Glomerular visceral epithelial cell (primary cell): ENCODE measurements at regions not wholly inside any gene's neighbourhood (a gene's known extent, or its start where the extent isn't known, plus 50 kb on each side); places are given as distances from the start of the nearest gene placed in this dataset.

Experiments
- DNase-seq: peaks from one replicate; pipeline ENCODE4 v3.0.0-alpha.2; 2016; ENCODE audit errors: extremely low spot score

DNA sequence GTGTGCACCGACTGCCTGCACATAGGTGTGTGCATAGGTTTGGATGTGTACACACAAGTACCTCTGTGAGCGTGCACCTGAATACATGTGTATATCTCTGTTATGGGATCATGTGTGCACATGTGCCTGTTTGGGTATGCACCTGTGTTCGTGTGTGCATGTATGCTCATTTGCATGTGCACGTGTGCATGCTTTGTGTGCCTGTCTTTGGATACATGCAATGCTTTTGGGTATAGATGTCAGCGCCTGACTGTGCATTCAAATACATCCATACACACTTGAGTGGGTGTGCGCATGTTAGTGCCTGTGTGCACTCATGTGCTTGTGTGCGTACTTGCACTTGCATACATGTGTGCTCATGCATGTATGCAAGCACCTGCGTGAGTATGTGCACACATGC, 258.1 kb downstream of the IRX2 start:
- DNase-seq, result no peak

DNA sequence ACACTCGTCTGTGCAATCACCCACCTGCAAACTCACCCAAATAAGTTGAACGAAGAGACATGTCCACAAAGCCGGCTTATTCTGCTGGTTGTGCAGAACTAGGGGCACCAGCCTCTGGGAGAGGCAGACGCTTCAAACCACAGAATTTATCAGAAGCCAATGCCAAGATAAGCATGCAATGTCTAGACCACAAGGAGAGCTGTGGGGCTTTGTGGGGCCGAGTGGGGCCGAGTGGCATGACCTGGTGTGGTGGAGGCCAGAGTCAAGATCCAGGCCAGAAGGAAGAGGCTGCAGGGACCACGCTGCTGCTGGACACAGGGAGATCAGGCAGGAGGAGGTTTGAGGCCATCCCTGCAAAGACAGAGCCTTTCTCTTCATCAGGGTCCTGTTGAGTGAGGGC, 259.0 kb downstream of the IRX2 start:
- no peak for DNase-seq

DNA sequence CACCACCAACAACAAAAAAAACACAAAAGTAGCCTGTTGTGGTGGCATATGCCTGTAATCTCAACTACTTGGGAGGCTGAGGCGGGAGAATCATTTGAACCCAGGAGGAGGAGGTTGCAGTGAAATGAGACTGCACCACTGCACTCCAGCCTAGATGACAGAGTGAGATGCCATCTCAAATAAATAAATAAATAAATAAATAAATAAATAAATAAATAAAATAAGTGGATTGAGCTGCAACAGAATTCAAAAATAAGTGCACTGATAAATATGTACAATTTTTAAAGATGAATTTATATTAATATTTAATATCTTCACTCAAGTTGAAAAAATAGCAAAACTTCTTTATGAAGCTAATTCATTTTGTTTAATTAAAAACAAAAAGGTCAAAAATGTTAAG, 259.6 kb downstream of the IRX2 start:
- DNase-seq, result no peak

DNA sequence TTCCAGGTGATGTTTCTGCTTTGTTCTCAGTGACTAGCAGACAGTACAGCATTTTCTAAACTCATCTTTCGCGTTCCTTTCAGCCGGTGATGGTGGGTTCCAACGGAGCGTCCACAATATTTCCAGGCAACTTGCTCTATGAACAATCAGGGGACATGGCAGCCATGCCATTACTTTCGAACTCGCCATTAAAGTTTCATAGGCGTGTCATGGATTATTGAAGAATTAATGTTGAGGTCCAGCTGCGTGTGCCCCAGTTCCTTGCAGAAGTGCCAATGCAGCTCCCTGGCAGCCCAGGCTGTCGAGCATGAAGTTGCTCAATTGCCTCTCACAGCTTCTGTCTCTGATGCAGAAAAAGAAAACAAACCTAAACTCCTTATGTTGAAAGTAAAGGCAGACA, 262.2 kb downstream of the IRX2 start:
- DNase-seq, result no peak

DNA sequence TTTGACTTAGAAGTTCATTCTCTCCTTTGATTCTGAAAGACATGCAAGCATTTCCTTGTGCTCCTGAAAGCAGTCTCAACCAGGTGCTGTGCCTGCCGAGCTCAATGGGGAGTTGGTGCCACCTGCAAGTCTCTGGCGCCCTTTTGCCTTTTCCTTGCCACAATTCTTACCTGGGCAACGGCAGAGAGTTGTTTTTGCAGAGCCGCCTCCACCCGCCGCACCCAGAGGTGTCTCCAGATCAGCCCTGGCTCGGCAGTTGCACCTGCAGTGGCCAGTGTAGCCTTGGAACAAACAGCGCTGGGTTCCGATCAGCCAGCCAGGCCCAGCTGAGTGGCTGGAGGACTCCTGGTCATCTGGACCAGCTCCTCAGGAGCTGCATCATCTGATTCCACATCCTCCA, 262.9 kb downstream of the IRX2 start:
- no peak for DNase-seq

DNA sequence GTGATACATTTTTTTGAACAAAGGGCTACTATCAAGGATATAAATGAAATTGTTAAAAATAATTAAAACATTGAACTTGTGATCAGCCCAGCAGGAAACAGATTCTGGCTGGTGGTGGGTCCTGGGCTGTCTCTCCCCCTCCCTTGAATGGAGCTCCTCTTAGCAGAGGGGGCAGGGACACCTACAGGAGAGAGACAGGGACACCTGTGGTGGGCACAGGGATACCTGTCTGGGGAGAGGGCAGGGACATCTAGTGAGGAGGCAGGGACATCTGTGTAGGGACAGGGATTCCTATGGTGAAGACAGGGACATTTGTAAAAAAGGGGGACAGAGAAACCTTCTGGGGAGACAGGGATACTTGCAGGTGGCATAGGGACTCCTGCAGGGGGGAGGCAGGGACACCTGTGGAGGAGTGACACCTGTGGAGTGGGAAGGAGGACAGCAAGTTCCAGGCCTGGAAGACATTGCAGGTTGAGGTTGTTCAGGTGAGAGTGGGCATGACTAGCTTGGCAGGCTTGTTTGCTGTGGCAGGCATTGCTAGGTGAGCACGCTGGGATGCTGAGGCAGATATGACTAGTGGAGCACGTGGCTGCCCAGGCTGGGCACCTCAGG, 264.2 kb downstream of the IRX2 start:
- no peak for DNase-seq

DNA sequence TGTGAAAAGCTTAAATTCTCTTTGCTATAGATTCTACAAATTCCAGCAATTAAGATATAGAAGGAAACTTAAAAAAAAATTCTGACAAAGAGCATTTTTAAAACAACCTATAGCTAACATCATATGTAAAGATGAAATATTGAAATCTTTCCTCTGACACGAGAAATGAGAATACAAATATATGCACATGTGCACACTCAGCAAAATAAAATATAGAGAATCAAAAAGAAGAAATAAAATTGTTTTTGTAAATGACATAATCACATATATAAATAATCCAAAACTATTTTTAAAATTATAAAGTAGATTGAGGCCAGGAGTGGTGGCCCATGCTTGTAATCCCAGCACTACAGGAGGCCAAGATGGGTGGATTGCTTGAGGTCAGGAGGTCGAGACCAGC, 265.1 kb downstream of the IRX2 start:
- no peak for DNase-seq

DNA sequence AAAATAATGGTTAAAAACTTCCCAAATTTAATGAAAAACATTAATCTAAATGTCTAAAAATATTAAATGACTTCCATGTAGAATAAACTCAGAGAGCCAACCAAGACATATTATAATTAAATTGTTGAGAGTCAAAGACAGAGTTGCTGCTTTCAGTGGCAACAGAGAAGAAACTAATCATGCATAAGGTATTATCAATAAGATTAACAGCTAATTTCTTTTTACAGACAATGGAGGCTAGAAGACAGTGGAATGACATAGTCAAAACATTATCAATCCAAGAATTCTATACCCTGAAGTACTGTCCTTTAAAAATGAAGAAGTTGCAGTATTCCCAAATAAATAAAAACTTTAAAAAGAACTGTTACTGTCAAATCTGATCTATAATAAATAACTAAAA, 268.7 kb downstream of the IRX2 start:
- DNase-seq, result no peak

DNA sequence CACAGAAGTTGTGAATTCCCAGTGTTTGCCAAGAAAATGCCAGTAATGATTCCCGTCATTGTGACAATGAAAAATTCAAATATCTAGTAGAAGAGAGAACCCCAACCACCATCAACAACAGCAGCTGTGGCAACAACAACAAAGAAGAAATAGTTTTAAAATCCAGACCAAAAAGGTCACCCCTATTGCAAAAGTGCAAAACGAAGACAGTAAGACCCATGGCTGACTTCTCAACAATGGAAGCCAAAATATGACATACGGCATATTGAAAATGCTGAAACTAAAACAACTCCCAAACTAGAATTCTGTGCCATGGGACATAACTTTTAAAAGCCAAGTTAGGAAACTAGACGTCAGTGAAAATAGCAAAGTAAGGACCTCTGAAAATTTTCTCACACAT, 270.6 kb downstream of the IRX2 start:
- DNase-seq, result no peak

DNA sequence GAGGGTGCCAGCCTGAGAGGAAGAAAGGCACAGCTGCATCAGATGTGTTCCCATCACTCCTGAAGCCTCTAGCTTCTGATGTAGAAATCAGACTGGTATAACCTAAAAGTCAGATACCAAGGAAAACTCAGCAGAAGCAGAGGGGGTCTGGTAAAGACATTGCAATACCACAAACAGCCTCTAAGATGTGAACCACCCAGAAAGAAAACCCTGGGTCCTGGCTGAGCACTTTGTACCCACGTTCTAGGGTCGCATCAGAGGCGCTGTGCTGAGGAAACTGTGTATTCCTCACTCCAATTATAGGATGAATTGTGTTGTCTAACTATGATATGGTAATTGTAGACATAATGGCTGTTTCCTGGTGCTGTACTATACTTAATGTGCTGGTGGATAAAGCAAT, 275.6 kb downstream of the IRX2 start:
- DNase-seq, result no peak

DNA sequence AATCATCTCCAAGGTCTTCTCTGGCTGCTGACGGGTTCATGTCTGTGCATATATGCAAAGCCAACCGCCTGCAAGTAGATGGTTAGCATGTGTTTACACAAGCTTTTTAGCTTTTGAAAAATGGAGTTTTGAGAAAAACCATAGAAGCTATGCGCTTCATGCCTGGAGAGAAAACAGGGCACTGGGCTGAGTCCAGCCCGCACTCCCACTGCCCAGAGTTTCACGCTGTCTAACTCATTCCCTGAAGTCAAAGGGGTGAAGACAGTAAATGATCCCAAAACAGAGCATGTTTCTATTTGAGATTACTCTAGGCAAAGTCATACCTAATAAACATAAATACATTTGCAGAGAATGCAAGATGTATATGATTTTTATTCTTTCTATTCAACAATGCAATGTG, 278.8 kb downstream of the IRX2 start:
- DNase-seq, result no peak

DNA sequence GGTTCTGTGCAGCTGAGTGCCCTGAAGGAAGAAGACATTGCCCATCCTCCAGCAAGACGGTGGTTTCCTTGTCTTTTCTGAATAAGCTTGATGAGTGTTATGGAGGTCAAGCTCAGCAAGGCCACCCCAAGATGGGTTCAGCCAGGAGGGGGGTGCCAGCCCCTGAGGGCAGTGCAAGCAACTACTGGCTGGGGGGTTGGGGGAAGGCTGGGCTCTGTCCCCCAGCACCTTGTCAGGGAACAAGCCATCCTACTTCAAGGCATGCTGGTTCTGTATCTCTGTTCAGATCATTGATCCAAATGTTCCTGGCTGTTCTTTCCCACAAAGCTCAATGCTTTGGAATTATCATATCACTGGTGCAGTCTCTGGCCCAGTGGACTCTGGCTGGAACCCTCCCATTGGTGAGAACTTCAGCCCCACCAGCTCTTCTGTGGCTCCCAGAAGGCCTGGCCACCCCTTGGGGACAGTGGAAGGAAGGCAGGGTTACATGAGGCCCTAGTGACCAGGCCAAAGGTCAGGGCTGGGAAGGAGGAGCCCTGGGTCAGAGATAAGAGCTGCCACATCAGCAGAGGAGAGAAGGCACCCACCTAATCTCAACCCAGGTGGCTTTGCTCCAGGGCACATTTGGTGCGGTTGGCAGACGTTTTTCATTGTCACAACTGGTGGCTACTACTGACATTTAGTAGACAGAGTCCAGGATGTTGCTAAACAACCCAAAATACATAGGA, 280.2 kb downstream of the IRX2 start:
- no peak for DNase-seq

DNA sequence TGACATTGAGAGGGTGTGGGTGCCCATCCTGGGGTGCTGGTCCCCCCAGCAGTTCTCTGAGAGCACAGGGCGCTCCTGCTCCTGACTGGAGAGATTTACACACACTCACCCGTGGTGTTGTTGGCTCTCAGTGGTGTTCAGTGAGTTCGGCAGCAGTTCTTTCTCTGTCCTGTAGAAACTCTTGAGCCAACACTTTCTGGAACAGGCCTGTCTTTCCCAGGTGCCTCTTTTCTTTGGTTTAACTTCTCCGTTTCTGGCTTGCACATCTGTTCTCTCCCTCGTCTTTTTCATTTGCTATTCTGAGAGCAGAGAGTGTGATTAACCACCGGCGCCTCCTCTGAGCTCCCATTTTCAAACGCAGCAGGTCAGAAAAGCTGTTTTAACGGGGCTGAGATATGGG, 284.5 kb downstream of the IRX2 start:
- DNase-seq, result no peak

DNA sequence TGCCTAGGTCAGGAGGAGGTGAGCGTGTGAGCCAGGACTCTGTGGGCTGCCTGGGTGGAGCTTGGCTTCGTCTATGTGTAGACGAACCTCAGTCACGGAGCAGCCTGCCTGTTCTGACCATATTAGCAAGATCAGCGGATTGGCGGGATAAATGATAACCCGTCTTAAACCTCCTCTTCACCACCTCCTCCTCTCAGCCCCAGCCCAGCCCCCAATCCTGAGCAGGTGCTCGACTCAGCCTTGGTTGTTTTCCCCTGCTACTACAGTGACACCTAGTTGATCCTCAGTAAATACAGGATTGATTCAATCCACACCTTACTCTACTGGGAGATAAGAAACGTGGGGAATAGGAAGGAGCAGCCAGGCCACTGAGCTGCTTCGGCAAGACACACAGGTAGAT, 286.1 kb downstream of the IRX2 start:
- no peak for DNase-seq

DNA sequence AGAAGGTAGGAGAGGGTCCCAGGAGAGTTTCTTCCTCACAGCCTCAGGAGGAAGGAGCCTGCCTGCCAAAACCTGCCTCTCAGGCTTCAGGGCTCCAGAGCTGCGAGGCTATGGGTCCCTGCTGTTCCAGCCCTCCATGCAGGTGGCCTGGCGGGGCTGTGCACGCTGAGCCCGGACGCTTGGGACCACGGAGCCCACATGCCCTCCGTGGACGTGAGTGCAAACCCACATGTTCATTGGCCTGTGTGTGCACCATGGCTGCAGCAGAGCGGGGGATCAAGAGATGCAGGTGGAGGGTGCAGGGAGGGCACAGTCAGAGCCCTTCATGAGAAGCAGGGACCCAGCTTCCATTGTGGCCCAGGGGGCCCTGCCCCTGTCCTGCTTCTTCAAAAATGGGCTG, 287.3 kb downstream of the IRX2 start:
- DNase-seq, result no peak

DNA sequence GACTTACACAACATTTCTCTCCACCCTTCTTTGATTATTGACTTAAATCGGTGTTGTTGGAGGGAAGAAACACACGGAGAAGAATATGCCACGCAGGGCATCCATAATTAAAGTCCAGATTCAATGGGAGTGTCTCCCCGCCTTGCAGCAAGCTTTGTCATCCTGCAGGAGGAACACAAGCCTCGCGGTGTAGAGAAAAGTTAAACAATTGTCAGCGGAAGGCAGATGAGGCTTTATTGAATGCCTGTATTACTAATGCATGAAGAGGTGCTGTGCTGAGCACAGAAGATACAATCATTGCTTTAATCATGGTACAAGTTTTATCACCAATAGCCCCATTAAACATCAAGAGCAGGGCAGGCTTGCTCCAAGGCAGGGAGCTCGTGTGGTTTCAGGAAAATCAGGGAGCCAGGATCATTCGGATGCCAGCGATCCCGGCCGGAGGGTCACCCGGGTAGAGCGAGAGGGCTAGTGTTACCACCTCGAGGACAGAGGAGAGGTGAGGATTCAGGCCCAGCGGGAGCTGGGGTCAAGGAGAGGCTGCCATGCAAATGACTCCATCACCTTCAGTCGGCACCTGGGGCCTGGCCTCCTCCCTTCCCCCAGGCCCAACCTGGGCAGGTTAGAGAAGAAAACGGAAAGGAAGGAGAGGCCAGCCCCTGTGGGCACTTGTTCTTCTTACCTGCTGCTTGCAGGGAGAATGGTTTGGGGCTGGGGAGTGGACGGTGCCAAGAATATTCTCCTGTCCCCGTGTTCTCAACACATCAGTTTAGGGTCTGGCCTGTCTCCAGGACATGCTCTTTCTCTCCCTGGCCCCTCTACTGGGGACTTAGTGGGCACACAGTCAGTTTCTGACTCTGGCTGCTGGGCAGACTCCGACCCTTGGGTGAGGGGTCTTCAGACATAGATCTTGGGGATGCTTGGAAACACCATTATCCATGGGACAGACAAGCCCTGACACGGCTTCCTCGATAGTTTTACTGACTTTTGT, 289.5 kb downstream of the IRX2 start:
- DNase-seq, result no peak

DNA sequence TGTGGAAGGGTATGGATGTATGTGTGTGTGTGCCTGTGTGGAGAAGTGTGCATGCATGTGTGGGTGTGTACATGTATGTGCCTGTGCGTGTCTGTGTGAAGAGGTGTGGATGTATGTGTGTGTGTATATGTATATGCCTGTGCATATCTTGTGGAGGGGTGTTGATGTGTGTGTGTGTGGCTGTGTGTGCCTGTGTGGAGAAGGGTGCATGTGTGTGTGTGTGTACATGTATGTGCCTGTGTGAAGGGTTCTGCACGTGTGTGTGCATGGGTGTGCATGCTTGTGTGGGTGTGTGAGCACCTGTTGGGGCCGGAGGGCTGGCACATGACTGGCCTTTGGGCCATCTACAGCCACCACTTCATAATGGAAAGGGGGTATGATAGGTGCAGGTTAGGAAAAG, 291.4 kb downstream of the IRX2 start:
- DNase-seq, result no peak

DNA sequence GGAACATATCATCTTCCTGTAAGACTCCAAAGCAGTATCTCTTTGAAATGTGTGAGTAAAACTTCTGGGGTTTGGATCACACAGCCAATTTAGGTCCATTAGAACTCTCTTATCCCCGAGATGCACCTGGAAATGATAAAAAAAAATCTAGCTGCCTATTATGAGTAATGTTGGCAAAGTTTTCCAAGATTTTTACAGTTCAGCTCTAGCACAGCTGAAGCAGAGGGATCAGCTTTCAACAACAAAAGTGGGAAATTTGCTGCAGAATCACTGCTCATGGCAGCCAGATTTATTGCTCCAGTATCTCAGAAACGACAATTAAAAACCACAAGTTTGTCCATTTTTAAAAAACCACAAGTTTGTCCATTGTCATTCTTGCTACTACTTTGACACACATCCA, 292.2 kb downstream of the IRX2 start:
- no peak for DNase-seq

DNA sequence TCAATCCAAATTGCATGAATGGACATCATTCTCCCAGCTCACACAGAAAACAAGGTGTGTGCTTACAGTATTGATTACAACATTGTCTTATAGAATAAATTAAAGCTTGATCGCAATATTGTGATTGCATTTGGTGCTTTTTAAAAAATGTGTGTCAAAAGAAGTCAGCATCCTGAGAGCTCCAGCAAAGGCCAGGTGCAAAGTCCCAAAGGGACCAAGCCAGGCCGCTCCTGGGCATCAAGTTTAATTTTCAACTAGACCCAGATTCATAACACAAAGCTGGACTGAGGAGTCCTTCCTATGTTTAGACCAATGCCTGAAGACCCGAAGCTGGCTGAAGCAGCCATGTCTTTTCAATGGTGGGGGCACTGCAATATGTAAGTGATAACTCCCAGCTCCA, 295.6 kb downstream of the IRX2 start:
- no peak for DNase-seq

DNA sequence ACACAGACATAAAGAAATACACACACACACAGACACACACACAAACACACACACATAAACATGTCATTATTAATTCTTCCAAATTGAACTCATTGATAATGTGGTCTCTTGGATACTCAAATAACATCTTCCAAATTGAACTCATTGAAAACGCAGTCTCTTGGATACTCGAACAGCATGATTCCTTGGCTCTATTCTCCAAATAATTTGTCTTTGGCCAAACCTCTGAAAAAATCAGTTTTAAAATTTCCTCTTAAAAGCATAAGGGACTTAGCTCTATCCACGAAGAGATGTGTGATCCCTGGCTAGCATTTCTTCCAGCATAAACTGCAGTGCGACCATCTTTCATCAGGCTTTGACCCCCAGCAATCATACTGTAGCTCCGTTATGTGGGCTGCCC, 296.6 kb downstream of the IRX2 start:
- DNase-seq, result no peak

DNA sequence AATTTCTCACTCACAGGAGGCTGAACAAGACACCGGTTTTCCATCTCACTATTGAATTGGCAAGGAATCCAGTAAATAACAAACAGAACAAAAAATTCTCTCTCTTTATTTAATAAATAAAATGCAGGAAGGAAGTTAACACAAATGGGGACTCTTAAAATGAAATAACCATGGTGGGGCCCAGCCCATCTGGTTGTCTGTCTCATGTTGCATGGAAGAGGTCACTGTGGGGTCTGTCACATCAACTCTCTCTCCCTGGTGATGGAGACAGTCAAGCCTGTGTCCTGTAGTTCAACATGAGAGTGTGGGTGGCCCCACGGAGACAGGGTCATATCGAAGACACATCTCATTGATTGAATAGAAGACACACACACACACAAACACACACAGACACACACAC, 297.7 kb downstream of the IRX2 start:
- DNase-seq, result no peak

DNA sequence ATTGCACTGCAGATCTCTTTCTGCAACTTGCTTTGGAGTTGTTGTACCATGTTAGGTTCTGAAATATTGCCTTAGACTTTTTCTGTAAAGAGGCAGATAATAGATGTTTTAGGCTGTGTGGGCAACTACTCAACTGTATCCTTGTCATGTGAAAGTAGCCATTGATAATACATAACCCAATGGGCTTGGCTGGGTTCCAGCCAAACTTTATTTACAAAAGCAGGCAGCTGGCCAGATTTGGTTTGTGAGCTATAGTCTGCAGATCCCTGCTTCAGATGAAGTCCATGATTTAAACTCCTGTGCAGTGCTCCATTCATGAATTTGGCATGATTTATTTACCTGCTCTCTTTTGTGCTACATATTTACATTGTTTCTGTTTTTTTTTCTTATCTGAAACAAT, 300.4 kb downstream of the IRX2 start:
- no peak for DNase-seq
